HAP-1 (cell line): ENCODE measurements at regions not wholly inside any gene's neighbourhood (a gene's known extent, or its start where the extent isn't known, plus 50 kb on each side); places are given as distances from the start of the nearest gene placed in this dataset.

Source experiments
- DNase-seq, 2 experiments: peaks; one replicate each; pipeline ENCODE4 v3.0.0-alpha.2; 2016 to 2020; ENCODE audit warnings: low spot score in 2 of 2
- H3K27me3 ChIP-seq: fragments of 250-450 bp; sonication (Bioruptor Pico); 2 replicates; pipeline ENCODE4 v1.5.1; 2020; ENCODE audit warnings: low read depth, mild to moderate bottlenecking, moderate library complexity
- H3K36me3 ChIP-seq: fragments of 250-450 bp; sonication (Bioruptor Pico); replicated peaks from 2 replicates; pipeline ENCODE4 v1.5.1; 2020; ENCODE audit warnings: mild to moderate bottlenecking
- H3K4me1 ChIP-seq: fragments of 250-450 bp; sonication (Bioruptor Pico); 2 replicates; pipeline ENCODE4 v1.5.1; 2020; ENCODE audit warnings: mild to moderate bottlenecking
- H3K4me3 ChIP-seq: fragments of 250-450 bp; sonication (Bioruptor Pico); 2 replicates; pipeline ENCODE4 v1.5.1; 2020; ENCODE audit warnings: mild to moderate bottlenecking, moderate library complexity
- H3K9me3 ChIP-seq: fragments of 250-450 bp; sonication (Bioruptor Pico); 2 replicates; pipeline ENCODE4 v1.5.1; 2020; ENCODE audit warnings: mild to moderate bottlenecking, moderate library complexity
- in situ Hi-C: fragments of 300-500 bp; cut with MboI; formaldehyde crosslinking; loops from 3 replicates; pipeline ENCODE4 v1.14.3; 2020; ENCODE audit warnings: low sequenced_read_pairs, inconsistent platforms, mixed read lengths

GRCh38 chr11:97354576-97354975, 964.8 kb downstream of the JRKL start:
- Histone ChIP-seq H3K36me3 (no peaks in the 10 kb centered on the region), H3K4me1 (no peaks in the 10 kb centered on the region), H3K9me3 (no peaks in the 10 kb centered on the region), H3K27me3 (no peaks in the 10 kb centered on the region), H3K4me3 (no peak overlapping the region)
- no peak for DNase-seq
- in situ Hi-C loops = no loop called here

GRCh38 chr11:97355230-97355629, 965.4 kb downstream of the JRKL start:
- no peaks in the 10 kb centered on the region for H3K27me3 ChIP-seq
- H3K4me3 ChIP-seq = no peak overlapping the region
- no peaks in the 10 kb centered on the region for H3K9me3 ChIP-seq
- in situ Hi-C loops = no loop called here
- no peak for DNase-seq
- H3K4me1 ChIP-seq = no peaks in the 10 kb centered on the region
- H3K36me3 ChIP-seq = no peaks in the 10 kb centered on the region

- in situ Hi-C loops = no loop called here
- Histone ChIP-seq H3K4me1 (no peaks in the 10 kb centered on the region), H3K27me3 (no peaks in the 10 kb centered on the region), H3K4me3 (no peak overlapping the region), H3K36me3 (no peaks in the 10 kb centered on the region), H3K9me3 (no peaks in the 10 kb centered on the region)
- DNase-seq = no peak
Measured at GRCh38 chr11:97356144-97356543, 966.3 kb downstream of the JRKL start.

GRCh38 chr11:97359016-97359415, 969.2 kb downstream of the JRKL start:
- Histone ChIP-seq H3K36me3 (no peaks in the 10 kb centered on the region), H3K4me3 (no peak overlapping the region), H3K4me1 (no peaks in the 10 kb centered on the region), H3K27me3 (no peaks in the 10 kb centered on the region), H3K9me3 (no peaks in the 10 kb centered on the region)
- in situ Hi-C loops = no loop called here
- DNase-seq = no peak

GRCh38 chr11:97361812-97362378, 972.1 kb downstream of the JRKL start:
- Histone ChIP-seq H3K9me3 (no peaks in the 10 kb centered on the region), H3K4me3 (no peak overlapping the region)
- in situ Hi-C loops = no loop called here

GRCh38 chr11:97363331-97363730, 973.5 kb downstream of the JRKL start:
- Histone ChIP-seq H3K27me3 (no peaks in the 10 kb centered on the region), H3K4me3 (no peak overlapping the region), H3K4me1 (no peaks in the 10 kb centered on the region), H3K9me3 (no peaks in the 10 kb centered on the region), H3K36me3 (no peaks in the 10 kb centered on the region)
- in situ Hi-C loops = no loop called here
- DNase-seq = no peak

More at GRCh38 chr11:97361812-97362378, 972.1 kb downstream of the JRKL start:
- no peak for DNase-seq
- Histone ChIP-seq H3K36me3 (no peaks in the 10 kb centered on the region), H3K27me3 (no peaks in the 10 kb centered on the region), H3K4me1 (no peaks in the 10 kb centered on the region)

- no peak for DNase-seq
- H3K4me3 ChIP-seq = no peak overlapping the region
- in situ Hi-C loops = no loop called here
Measured at GRCh38 chr11:97364047-97364446, 974.2 kb downstream of the JRKL start.

GRCh38 chr11:97367406-97368083, 977.7 kb downstream of the JRKL start:
- DNase-seq = no peak
- no peaks in the 10 kb centered on the region for H3K9me3 ChIP-seq
- no peak overlapping the region for H3K4me3 ChIP-seq
- H3K4me1 ChIP-seq = no peaks in the 10 kb centered on the region
- H3K27me3 ChIP-seq = no peaks in the 10 kb centered on the region
- no peaks in the 10 kb centered on the region for H3K36me3 ChIP-seq
- in situ Hi-C loops = no loop called here

More at GRCh38 chr11:97364047-97364446, 974.2 kb downstream of the JRKL start:
- Histone ChIP-seq H3K36me3 (no peaks in the 10 kb centered on the region), H3K4me1 (no peaks in the 10 kb centered on the region), H3K9me3 (no peaks in the 10 kb centered on the region), H3K27me3 (no peaks in the 10 kb centered on the region)

GRCh38 chr11:97389270-97389669, 999.5 kb downstream of the JRKL start:
- no peak overlapping the region for H3K4me3 ChIP-seq
- H3K9me3 ChIP-seq = no peaks in the 10 kb centered on the region
- in situ Hi-C loops = no loop called here
- no peaks in the 10 kb centered on the region for H3K36me3 ChIP-seq
- no peaks in the 10 kb centered on the region for H3K27me3 ChIP-seq
- no peaks in the 10 kb centered on the region for H3K4me1 ChIP-seq
- no peak for DNase-seq

GRCh38 chr11:97398246-97398645, 1008.4 kb downstream of the JRKL start:
- no peaks in the 10 kb centered on the region for H3K27me3 ChIP-seq
- H3K4me1 ChIP-seq = no peaks in the 10 kb centered on the region
- no peak overlapping the region for H3K4me3 ChIP-seq
- H3K9me3 ChIP-seq = no peaks in the 10 kb centered on the region
- no peak for DNase-seq
- in situ Hi-C loops = no loop called here
- no peaks in the 10 kb centered on the region for H3K36me3 ChIP-seq

GRCh38 chr11:97409141-97409540, 1019.3 kb downstream of the JRKL start:
- Histone ChIP-seq H3K27me3 (no peaks in the 10 kb centered on the region), H3K4me1 (no peaks in the 10 kb centered on the region), H3K36me3 (no peaks in the 10 kb centered on the region), H3K9me3 (no peaks in the 10 kb centered on the region), H3K4me3 (no peak overlapping the region)
- in situ Hi-C loops = no loop called here
- no peak for DNase-seq

- in situ Hi-C loops = no loop called here
- Histone ChIP-seq H3K4me3 (no peak overlapping the region), H3K4me1 (no peaks in the 10 kb centered on the region), H3K36me3 (no peaks in the 10 kb centered on the region), H3K27me3 (no peaks in the 10 kb centered on the region), H3K9me3 (no peaks in the 10 kb centered on the region)
- no peak for DNase-seq
Measured at GRCh38 chr11:97414801-97415200, 1025.0 kb downstream of the JRKL start.

GRCh38 chr11:97419729-97420128, 1029.9 kb downstream of the JRKL start:
- in situ Hi-C loops = no loop called here
- no peaks in the 10 kb centered on the region for H3K36me3 ChIP-seq
- H3K9me3 ChIP-seq = no peaks in the 10 kb centered on the region
- no peak for DNase-seq
- H3K4me1 ChIP-seq = no peaks in the 10 kb centered on the region
- H3K4me3 ChIP-seq = no peak overlapping the region
- no peaks in the 10 kb centered on the region for H3K27me3 ChIP-seq

- H3K9me3 ChIP-seq = no peaks in the 10 kb centered on the region
- no peaks in the 10 kb centered on the region for H3K4me1 ChIP-seq
- H3K27me3 ChIP-seq = no peaks in the 10 kb centered on the region
- H3K4me3 ChIP-seq = no peak overlapping the region
- no peak for DNase-seq
- in situ Hi-C loops = no loop called here
- H3K36me3 ChIP-seq = no peaks in the 10 kb centered on the region
Measured at GRCh38 chr11:97428247-97428790, 1038.5 kb downstream of the JRKL start.
